Esophagus muscularis mucosa (tissue), 3 donors: ENCODE measurements at regions not wholly inside any gene's neighbourhood (a gene's known extent, or its start where the extent isn't known, plus 50 kb on each side); places are given as distances from the start of the nearest gene placed in this dataset.

Source experiments
- CTCF ChIP-seq, 3 experiments: fragments of 200-600 bp in 2 of 3; fragments of 450-650 bp in 1 of 3; sonication (generic) in 2 of 3; IDR thresholded peaks; one replicate each; pipeline ENCODE4 v1.5.1; 2017 to 2019; ENCODE audit warnings: antibody characterized with exemption in 3 of 3, mild to moderate bottlenecking in 2 of 3, moderate library complexity in 1 of 3
- POLR2A ChIP-seq: fragments of 450-650 bp; IDR thresholded peaks from one replicate; pipeline ENCODE4 v1.6.1; 2017; ENCODE audit warnings: antibody characterized with exemption, moderate library complexity, mild to moderate bottlenecking, low read depth
- POLR2AphosphoS5 ChIP-seq, 2 donors: sonication (generic); formaldehyde crosslinking; IDR thresholded peaks; one replicate each; pipeline ENCODE4 v1.6.1; 2017; ENCODE audit warnings: antibody characterized with exemption in 2 of 2

- TF ChIP-seq POLR2AphosphoS5 (IDR thresholded peaks at IDR 0.05) (no peak), CTCF (IDR thresholded peaks at IDR 0.05) (no peak), POLR2A (no peak)
These were observed 2222.6 kb downstream of the MRPL39 start for GRCh38 chr21:23384679-23385078.
